ENCODE measurements at regions not wholly inside any gene's neighbourhood (a gene's known extent, or its start where the extent isn't known, plus 50 kb on each side); places are given as distances from the start of the nearest gene placed in this dataset.

- TF ChIP-seq CTCF (IDR thresholded peaks at IDR 0.05; ENCODE audit: low read depth, low read length, poor library complexity, severe bottlenecking) (no peak), EZH2phosphoT487 (IDR thresholded peaks at IDR 0.05; ENCODE audit: borderline replicate concordance, low read length) (no peak)
Measured at GRCh38 chr11:23058656-23059055, 198.4 kb upstream of the CCDC179 start.

All from DOHH2 (cell line).